ENCODE measurements at regions not wholly inside any gene's neighbourhood (a gene's known extent, or its start where the extent isn't known, plus 50 kb on each side); places are given as distances from the start of the nearest gene placed in this dataset.
"Not testable (repeated sequence)": the region's sequence is repeated elsewhere in the genome, so short reads cannot be mapped to it uniquely, and the experiment has no call there.

DNA sequence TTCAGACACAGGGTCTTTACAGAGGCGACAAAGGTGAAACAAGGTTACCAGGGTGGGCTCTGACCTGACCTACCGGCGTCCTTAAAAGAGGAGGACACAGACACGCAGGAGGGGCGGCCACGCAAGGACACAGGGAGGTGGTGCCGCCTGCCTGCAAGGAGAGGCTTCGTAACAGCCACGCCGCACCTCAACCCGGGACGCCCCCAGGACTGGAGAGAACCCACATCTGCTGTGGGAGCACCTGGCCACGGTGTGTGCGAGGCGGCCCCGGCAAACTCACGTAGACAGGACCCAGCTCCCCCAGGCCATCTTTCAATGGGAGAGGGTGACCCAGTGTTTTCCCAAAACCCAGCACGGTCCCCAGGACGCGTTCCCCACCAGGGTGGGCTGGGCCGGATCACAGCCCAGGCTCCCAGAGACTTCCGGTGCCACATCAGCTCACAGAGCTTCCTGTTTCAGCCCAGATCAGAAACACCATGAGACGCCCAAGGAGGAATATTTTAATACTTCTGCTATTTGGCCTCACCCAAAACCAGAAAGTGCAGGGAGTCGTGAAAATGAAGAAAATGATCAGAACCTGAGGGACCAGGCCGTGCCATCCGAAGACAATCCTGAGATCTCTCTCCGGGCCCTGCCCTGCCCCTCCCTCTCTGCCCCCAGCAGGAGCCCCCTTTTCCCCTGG lies 5417.4 kb upstream of the TPTE start:
- H3K27me3 Mint-ChIP-seq; H3K36me3 Mint-ChIP-seq (ENCODE audit: insufficient read depth); H3K4me1 Mint-ChIP-seq (ENCODE audit: low read depth): not testable (repeated sequence)

GRCh38 chr21:5104562-5104928 lies 5416.8 kb upstream of the TPTE start:
- H3K36me3 Mint-ChIP-seq (ENCODE audit: insufficient read depth); H3K9me3 Mint-ChIP-seq (ENCODE audit: low read depth); H3K4me3 Mint-ChIP-seq (ENCODE audit: low read depth); H3K27ac Mint-ChIP-seq; H3K4me1 Mint-ChIP-seq (ENCODE audit: low read depth); DNase-seq (ENCODE audit: low spot score, unreplicated experiment); H3K27me3 Mint-ChIP-seq: not testable (repeated sequence)

More for the DNA sequence above, 5417.4 kb upstream of the TPTE start:
- not testable (repeated sequence) for H3K9me3 Mint-ChIP-seq (ENCODE audit: low read depth); H3K27ac Mint-ChIP-seq; DNase-seq (ENCODE audit: low spot score, unreplicated experiment); H3K4me3 Mint-ChIP-seq (ENCODE audit: low read depth)

DNA sequence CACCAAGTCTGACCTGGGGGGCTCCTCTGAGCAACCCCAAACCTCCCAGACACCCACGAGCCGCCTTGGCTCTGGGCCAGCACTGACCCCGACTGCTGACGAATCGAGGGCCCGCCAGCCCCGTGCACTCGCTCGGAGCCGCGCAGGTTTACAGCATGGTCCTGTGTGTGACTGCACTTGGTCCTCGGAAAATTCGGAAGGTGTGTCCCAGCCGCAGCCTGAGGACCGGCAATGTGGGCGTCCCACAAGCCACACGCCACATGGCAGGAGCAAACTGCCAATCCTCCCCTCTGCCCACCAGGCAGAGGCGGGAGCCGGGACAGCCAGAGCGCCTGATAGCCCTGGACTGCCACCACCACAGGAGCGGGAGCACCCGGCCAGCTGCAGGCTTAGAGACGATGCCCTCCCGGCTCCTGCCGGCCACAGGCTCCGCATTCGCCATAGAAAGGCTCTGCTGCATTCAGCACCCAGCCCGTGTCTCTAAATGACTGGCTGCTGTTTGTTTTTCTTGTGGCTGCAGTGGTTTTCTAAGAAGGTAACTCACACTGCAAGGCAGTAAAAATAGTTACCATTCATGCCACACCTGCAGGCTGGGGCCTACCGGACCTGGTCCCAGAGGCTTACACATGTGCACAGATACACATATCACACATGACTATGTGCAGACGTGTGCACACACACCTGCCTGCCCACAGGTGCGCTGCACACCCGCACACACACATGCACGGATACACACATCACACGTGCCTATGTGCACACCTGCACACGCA lies 5415.3 kb upstream of the TPTE start:
- not testable (repeated sequence) for H3K27ac Mint-ChIP-seq; H3K4me3 Mint-ChIP-seq (ENCODE audit: low read depth); DNase-seq (ENCODE audit: low spot score, unreplicated experiment); H3K27me3 Mint-ChIP-seq; H3K36me3 Mint-ChIP-seq (ENCODE audit: insufficient read depth); H3K4me1 Mint-ChIP-seq (ENCODE audit: low read depth); H3K9me3 Mint-ChIP-seq (ENCODE audit: low read depth)

DNA sequence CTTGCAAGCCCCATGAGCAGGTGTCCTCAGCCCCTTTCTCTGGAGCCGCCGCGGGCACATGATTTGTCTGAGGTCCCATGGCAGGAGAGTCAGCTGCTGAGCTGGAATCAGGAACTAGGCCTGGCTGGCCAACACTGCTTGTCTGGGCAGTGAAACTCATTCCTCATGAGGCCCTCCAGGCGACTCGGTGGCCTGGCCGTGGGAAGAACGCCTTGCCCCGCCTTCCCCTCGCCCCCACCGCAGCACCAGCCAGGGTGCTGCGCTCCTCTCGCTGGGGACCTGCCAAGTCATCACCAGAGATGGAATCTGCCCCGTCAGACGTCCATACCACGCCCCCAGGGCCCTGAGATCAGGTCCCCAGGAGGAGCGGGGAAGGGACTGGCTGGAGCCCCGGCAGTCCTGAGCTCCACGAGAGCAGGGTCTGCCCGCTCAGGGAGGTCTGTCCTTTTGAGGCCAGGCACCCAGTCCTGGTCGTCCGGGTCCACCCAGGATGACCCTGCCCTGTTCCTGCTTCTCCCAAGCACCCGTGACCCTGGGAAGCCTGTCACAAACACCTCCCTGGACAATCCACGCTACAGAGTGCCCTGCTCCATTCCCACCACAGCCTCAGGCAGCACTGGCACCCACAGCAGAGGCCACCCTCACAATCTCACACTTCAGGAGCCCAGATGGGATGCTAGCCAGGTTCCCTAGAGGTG lies 5414.5 kb upstream of the TPTE start:
- H3K36me3 Mint-ChIP-seq (ENCODE audit: insufficient read depth); DNase-seq (ENCODE audit: low spot score, unreplicated experiment); H3K27me3 Mint-ChIP-seq; H3K4me1 Mint-ChIP-seq (ENCODE audit: low read depth); H3K4me3 Mint-ChIP-seq (ENCODE audit: low read depth); H3K9me3 Mint-ChIP-seq (ENCODE audit: low read depth); H3K27ac Mint-ChIP-seq: not testable (repeated sequence)

DNA sequence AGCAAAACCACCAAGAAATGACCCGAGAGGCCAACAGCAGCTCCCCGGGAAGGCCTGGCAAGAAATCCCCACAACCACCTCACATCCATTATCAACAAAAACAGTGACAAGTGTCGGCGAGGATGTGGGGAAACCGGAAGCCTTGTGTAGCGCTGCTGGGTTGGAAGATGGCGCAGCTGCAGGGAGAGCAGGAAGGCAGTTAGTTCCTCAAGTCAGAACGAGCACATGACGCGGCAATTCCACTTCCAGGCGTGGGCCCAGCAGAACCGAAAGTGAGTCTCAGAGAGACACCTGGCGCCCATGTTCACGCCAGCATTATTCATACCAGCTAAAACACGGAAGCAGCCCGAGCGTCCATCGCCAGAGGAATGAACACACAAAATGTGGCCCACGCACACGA lies 5413.7 kb upstream of the TPTE start:
- H3K36me3 Mint-ChIP-seq (ENCODE audit: insufficient read depth); H3K9me3 Mint-ChIP-seq (ENCODE audit: low read depth); H3K27me3 Mint-ChIP-seq; H3K4me3 Mint-ChIP-seq (ENCODE audit: low read depth); H3K4me1 Mint-ChIP-seq (ENCODE audit: low read depth); DNase-seq (ENCODE audit: low spot score, unreplicated experiment); H3K27ac Mint-ChIP-seq: not testable (repeated sequence)

DNA sequence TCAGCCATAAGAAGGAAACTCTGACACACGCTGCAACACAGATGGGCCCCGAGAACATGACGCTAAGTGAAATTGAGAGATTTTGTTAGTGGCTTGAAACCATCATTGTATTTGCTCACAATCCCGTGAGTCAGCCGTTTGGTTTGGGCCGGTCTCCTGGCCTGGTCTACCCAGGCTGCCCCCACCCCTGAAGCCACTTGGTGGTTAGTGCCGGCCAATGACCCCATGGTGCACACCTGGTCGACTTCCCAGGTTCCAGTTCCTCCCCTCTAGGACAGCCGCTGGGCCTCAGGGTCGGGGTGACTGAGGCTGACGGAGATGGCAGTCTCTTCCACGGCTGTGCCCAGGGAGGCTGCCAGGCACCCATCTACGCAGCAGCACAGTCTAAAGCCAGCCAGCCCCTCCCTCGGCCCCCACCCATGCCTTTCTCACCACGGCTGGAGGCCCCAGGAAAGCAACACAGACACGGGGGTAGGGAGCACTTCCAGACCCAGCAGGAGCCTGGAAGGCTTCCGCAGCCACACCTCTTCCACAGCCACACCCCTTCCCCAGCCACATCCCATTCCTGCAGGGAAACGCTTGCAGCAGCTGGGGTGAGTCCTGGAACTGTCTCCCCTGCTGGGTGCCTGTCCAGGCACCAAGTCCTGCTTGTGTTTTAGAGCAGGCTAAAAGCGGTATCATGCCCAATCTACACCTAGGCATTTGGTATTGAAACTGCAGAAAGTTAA lies 5413.2 kb upstream of the TPTE start:
- H3K4me3 Mint-ChIP-seq (ENCODE audit: low read depth); H3K27ac Mint-ChIP-seq; DNase-seq (ENCODE audit: low spot score, unreplicated experiment); H3K4me1 Mint-ChIP-seq (ENCODE audit: low read depth); H3K36me3 Mint-ChIP-seq (ENCODE audit: insufficient read depth); H3K9me3 Mint-ChIP-seq (ENCODE audit: low read depth); H3K27me3 Mint-ChIP-seq: not testable (repeated sequence)

DNA sequence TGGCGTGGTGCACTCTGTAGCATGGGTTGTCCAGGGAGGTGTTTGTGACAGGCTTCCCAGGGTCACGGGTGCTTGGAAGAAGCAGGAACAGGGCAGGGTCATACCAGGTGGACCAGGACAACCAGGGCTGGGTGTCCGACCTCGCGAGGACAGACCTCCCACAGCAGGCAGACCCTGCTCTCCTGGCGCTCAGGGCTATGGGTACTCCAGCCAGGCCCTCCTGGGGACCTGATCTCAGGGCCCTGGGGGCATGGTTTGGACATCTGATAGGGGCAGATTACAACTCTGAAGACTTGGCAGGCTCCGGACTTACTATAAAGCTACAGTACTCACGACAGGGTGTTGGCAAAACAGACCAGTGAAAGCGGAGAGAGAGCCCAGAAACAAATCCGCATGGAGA lies 5410.2 kb upstream of the TPTE start:
- H3K4me1 Mint-ChIP-seq (ENCODE audit: low read depth); DNase-seq (ENCODE audit: low spot score, unreplicated experiment); H3K36me3 Mint-ChIP-seq (ENCODE audit: insufficient read depth); H3K4me3 Mint-ChIP-seq (ENCODE audit: low read depth); H3K27ac Mint-ChIP-seq; H3K27me3 Mint-ChIP-seq; H3K9me3 Mint-ChIP-seq (ENCODE audit: low read depth): not testable (repeated sequence)

DNA sequence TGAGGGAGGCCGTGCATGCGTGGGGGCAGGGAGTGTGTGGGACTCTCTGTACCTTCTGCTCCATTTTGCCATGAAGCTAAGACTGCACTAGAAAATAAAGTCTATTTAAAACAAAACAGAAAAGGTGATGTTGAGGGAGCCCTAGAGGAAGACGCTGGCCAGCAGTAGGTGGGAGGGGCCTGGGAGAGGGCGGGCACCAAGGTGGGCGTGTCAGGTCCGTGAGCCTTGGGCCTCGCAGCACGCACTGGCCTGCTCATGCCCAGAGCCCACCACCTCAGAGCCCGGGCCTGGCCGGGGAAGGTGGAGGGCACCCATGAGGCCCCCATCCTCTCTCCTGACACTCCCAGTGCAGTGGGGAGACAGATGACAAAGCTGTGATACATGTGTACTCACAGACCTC lies 5408.3 kb upstream of the TPTE start:
- H3K27ac Mint-ChIP-seq; H3K9me3 Mint-ChIP-seq (ENCODE audit: low read depth); DNase-seq (ENCODE audit: low spot score, unreplicated experiment); H3K4me1 Mint-ChIP-seq (ENCODE audit: low read depth); H3K36me3 Mint-ChIP-seq (ENCODE audit: insufficient read depth); H3K27me3 Mint-ChIP-seq; H3K4me3 Mint-ChIP-seq (ENCODE audit: low read depth): not testable (repeated sequence)

DNA sequence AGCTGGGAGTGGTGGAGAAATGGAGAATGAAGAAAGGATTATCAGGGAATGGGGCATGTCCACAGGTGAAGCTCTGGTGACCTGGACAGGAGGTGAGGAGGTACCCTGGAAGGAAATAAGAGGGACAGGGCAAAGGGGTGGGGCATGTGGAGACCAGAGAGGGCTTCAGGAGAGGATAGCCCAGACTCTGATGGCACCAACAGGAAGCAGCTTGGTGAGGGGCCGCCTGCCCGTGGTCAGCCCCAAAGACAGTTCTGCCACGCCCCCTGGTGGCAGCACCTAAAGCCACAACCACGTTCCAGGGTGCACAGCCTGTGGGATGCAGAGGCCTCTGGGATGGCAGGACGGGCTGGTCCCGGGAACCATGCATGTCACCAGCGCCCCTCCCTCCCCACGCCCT lies 5406.9 kb upstream of the TPTE start:
- not testable (repeated sequence) for H3K36me3 Mint-ChIP-seq (ENCODE audit: insufficient read depth); H3K27me3 Mint-ChIP-seq; H3K27ac Mint-ChIP-seq; H3K4me1 Mint-ChIP-seq (ENCODE audit: low read depth); H3K9me3 Mint-ChIP-seq (ENCODE audit: low read depth); DNase-seq (ENCODE audit: low spot score, unreplicated experiment); H3K4me3 Mint-ChIP-seq (ENCODE audit: low read depth)

GRCh38 chr21:5114893-5115645 lies 5406.3 kb upstream of the TPTE start:
- not testable (repeated sequence) for H3K4me1 Mint-ChIP-seq (ENCODE audit: low read depth); H3K4me3 Mint-ChIP-seq (ENCODE audit: low read depth); DNase-seq (ENCODE audit: low spot score, unreplicated experiment); H3K27ac Mint-ChIP-seq; H3K36me3 Mint-ChIP-seq (ENCODE audit: insufficient read depth); H3K27me3 Mint-ChIP-seq; H3K9me3 Mint-ChIP-seq (ENCODE audit: low read depth)

GRCh38 chr21:5115646-5116343 lies 5405.6 kb upstream of the TPTE start:
- H3K4me1 Mint-ChIP-seq (ENCODE audit: low read depth); DNase-seq (ENCODE audit: low spot score, unreplicated experiment); H3K4me3 Mint-ChIP-seq (ENCODE audit: low read depth); H3K9me3 Mint-ChIP-seq (ENCODE audit: low read depth); H3K27ac Mint-ChIP-seq; H3K27me3 Mint-ChIP-seq; H3K36me3 Mint-ChIP-seq (ENCODE audit: insufficient read depth): not testable (repeated sequence)
